H9 (cell line): ENCODE measurements at regions not wholly inside any gene's neighbourhood (a gene's known extent, or its start where the extent isn't known, plus 50 kb on each side); places are given as distances from the start of the nearest gene placed in this dataset.

Experiments used
- DNase-seq: peaks from one replicate; pipeline ENCODE4 v3.0.0-alpha.2; 2017
- H2AFZ ChIP-seq: one replicate; pipeline ENCODE4 v1.6.1; 2013; ENCODE audit warnings: mild to moderate bottlenecking, low read length, control low read depth, moderate library complexity
- H2AK5ac ChIP-seq: 2 replicates; pipeline ENCODE4 v1.6.1; 2013; ENCODE audit warnings: low read length, control low read depth, mixed read lengths; ENCODE audit not compliant: insufficient read length
- H2BK120ac ChIP-seq: one replicate; pipeline ENCODE4 v1.6.1; 2013; ENCODE audit warnings: low read depth, mild to moderate bottlenecking, low read length, control low read depth, inconsistent platforms; ENCODE audit not compliant: poor library complexity, severe bottlenecking
- H2BK12ac ChIP-seq: 2 replicates; pipeline ENCODE4 v1.6.1; 2013; ENCODE audit warnings: low read length, control low read depth, mixed read lengths, low read depth; ENCODE audit not compliant: insufficient read length
- H2BK15ac ChIP-seq: 2 replicates; pipeline ENCODE4 v1.6.1; 2013; ENCODE audit warnings: low read depth, low read length, control low read depth
- H2BK20ac ChIP-seq: one replicate; pipeline ENCODE4 v1.6.1; 2013; ENCODE audit warnings: low read depth, mild to moderate bottlenecking, low read length, control low read depth, inconsistent platforms; ENCODE audit not compliant: poor library complexity, severe bottlenecking
- H2BK5ac ChIP-seq: 2 replicates; pipeline ENCODE4 v1.6.1; 2013; ENCODE audit warnings: low read length, control low read depth, mixed read lengths; ENCODE audit not compliant: insufficient read length
- H3K14ac ChIP-seq: 2 replicates; pipeline ENCODE4 v1.6.1; 2013; ENCODE audit warnings: low read length, control low read depth; ENCODE audit not compliant: insufficient read depth
- H3K18ac ChIP-seq: 2 replicates; pipeline ENCODE4 v1.6.1; 2013; ENCODE audit warnings: low read depth, mild to moderate bottlenecking, mixed read lengths, low read length, control low read depth; ENCODE audit not compliant: insufficient read length
- H3K23ac ChIP-seq: 2 replicates; pipeline ENCODE4 v1.6.1; 2013; ENCODE audit warnings: low read length, control low read depth, mixed read lengths, low read depth; ENCODE audit not compliant: insufficient read length
- H3K23me2 ChIP-seq: 2 replicates; pipeline ENCODE4 v1.6.1; 2013; ENCODE audit warnings: low read depth, mild to moderate bottlenecking, mixed read lengths, low read length, control low read depth; ENCODE audit not compliant: insufficient read length, poor library complexity, severe bottlenecking
- H3K27ac ChIP-seq: 2 replicates; pipeline ENCODE4 v1.5.1; 2013; ENCODE audit warnings: low read length, control low read depth, mixed read lengths, low read depth; ENCODE audit not compliant: insufficient read length
- H3K27me3 ChIP-seq: 2 replicates; pipeline ENCODE4 v1.6.1; 2013; ENCODE audit warnings: low read length, control low read depth, inconsistent platforms; ENCODE audit not compliant: insufficient read depth
- H3K4ac ChIP-seq: 2 replicates; pipeline ENCODE4 v1.6.1; 2013; ENCODE audit warnings: low read depth, mild to moderate bottlenecking, control low read depth, inconsistent platforms, low read length, moderate library complexity
- H3K4me1 ChIP-seq: 2 replicates; pipeline ENCODE4 v1.6.1; 2013; ENCODE audit warnings: low read length, control low read depth, inconsistent platforms; ENCODE audit not compliant: insufficient read depth
- H3K4me2 ChIP-seq: 2 replicates; pipeline ENCODE4 v1.6.1; 2013; ENCODE audit warnings: low read length, control low read depth, mixed read lengths; ENCODE audit not compliant: insufficient read length, insufficient read depth
- H3K56ac ChIP-seq: 2 replicates; pipeline ENCODE4 v1.6.1; 2013; ENCODE audit warnings: low read depth, mild to moderate bottlenecking, mixed read lengths, low read length, control low read depth; ENCODE audit not compliant: insufficient read length
- H3K79me1 ChIP-seq: 2 replicates; pipeline ENCODE4 v1.6.1; 2013; ENCODE audit warnings: low read depth, mild to moderate bottlenecking, moderate library complexity, low read length, control low read depth, inconsistent platforms; ENCODE audit not compliant: insufficient read depth, poor library complexity, severe bottlenecking
- H3K79me2 ChIP-seq: 2 replicates; pipeline ENCODE4 v1.6.1; 2013; ENCODE audit warnings: low read length, control low read depth, inconsistent platforms; ENCODE audit not compliant: insufficient read depth
- H3K9ac ChIP-seq: 2 replicates; pipeline ENCODE4 v1.6.1; 2013; ENCODE audit warnings: low read length, control low read depth, mixed read lengths; ENCODE audit not compliant: insufficient read length; ENCODE audit errors: extremely low read depth
- H3K9me3 ChIP-seq: one replicate; pipeline ENCODE4 v1.6.1; 2013; ENCODE audit warnings: low read depth, low read length, inconsistent platforms; ENCODE audit not compliant: control insufficient read depth
- H3T11ph ChIP-seq: one replicate; pipeline ENCODE4 v1.6.1; 2013; ENCODE audit warnings: mild to moderate bottlenecking, low read length, control low read depth, inconsistent platforms
- H4K20me1 ChIP-seq: one replicate; pipeline ENCODE4 v1.6.1; 2013; ENCODE audit not compliant: control insufficient read depth, insufficient read length, insufficient read depth
- H4K5ac ChIP-seq: 2 replicates; pipeline ENCODE4 v1.6.1; 2013; ENCODE audit warnings: low read depth, mild to moderate bottlenecking, mixed read lengths, low read length, control low read depth; ENCODE audit not compliant: insufficient read length
- H4K8ac ChIP-seq: replicated peaks from 2 replicates; pipeline ENCODE4 v1.6.1; 2013; ENCODE audit warnings: low read length, control low read depth, mixed read lengths, low read depth; ENCODE audit not compliant: insufficient read length
- H4K91ac ChIP-seq: 2 replicates; pipeline ENCODE4 v1.6.1; 2013; ENCODE audit warnings: low read depth, mild to moderate bottlenecking, moderate library complexity, mixed read lengths, low read length, control low read depth; ENCODE audit not compliant: insufficient read length
- H3K27ac Mint-ChIP-seq, 3 experiments: 2 replicates in 2 of 3; 3 replicates in 1 of 3; pipeline ENCODE4 v1.8.0; 2020 to 2021; ENCODE audit warnings: mixed read lengths in 3 of 3, mild to moderate bottlenecking in 1 of 3, moderate library complexity in 1 of 3
- H3K27me3 Mint-ChIP-seq: 2 replicates; pipeline ENCODE4 v1.8.0; 2021; ENCODE audit warnings: low read depth, mild to moderate bottlenecking, moderate library complexity, mixed read lengths
- H3K36me3 Mint-ChIP-seq, 3 experiments: 2 replicates in 2 of 3; 3 replicates in 1 of 3; pipeline ENCODE4 v1.8.0; 2020 to 2021; ENCODE audit warnings: low read depth in 3 of 3, mixed read lengths in 3 of 3; ENCODE audit not compliant: insufficient read depth in 1 of 3
- H3K4me1 Mint-ChIP-seq, 2 experiments: 2 replicates each; pipeline ENCODE4 v1.8.0; 2020; ENCODE audit warnings: mixed read lengths in 2 of 2
- H3K4me3 Mint-ChIP-seq, 2 experiments: 2 replicates in 1 of 2; 3 replicates in 1 of 2; pipeline ENCODE4 v1.8.0; 2020 to 2021; ENCODE audit warnings: mild to moderate bottlenecking in 2 of 2, mixed read lengths in 2 of 2, moderate library complexity in 1 of 2
- H3K9me3 Mint-ChIP-seq, 2 experiments: 2 replicates in 1 of 2; 3 replicates in 1 of 2; pipeline ENCODE4 v1.8.0; 2020; ENCODE audit warnings: mild to moderate bottlenecking in 2 of 2, mixed read lengths in 2 of 2, moderate library complexity in 1 of 2
- CTCF ChIP-seq: fragments of 200-600 bp; sonication (generic); conservative IDR thresholded peaks from 3 replicates; pipeline ENCODE4 v1.8.0; 2021; ENCODE audit warnings: antibody characterized with exemption, mild to moderate bottlenecking
- WGBS: extraction: QIAGEN DNeasy Blood & Tissue Kit; methylation state at CpG from one replicate; pipeline ENCODE4 v1.1.7; 2013; ENCODE audit warnings: missing lambda C conversion rate, low lambda C conversion rate, mixed read lengths; ENCODE audit not compliant: insufficient read length; ENCODE audit errors: extremely low coverage; 5-methylcytosine and 5-hydroxymethylcytosine counted together

GRCh38 chr3:147613725-147614124 lies 204.6 kb downstream of the ZIC1 start:
- TF ChIP-seq CTCF = no peak
- H3K9me3 Mint-ChIP-seq = no peaks in the 10 kb centered on the region

More at GRCh38 chr3:147613725-147614124, 204.6 kb downstream of the ZIC1 start:
- Histone ChIP-seq H3K14ac (no peak overlapping the region), H3K9ac (no peak overlapping the region), H3K23ac (no peak overlapping the region), H3K79me1 (no peaks in the 10 kb centered on the region), H3K27ac (no peak overlapping the region), H3K4me2 (no peak overlapping the region), H3K9me3 (no peaks in the 10 kb centered on the region), H3K18ac (no peak overlapping the region), H3K4me1 (no peaks in the 10 kb centered on the region; the same call in 1 of the 2 replicates), H2AFZ (no peak overlapping the region), H3K27me3 (no peaks in the 10 kb centered on the region), H2BK12ac (no peak overlapping the region), H3K56ac (no peak overlapping the region), H4K5ac (no peak overlapping the region), H4K20me1 (no peaks in the 10 kb centered on the region), H2BK20ac (no peak overlapping the region), H2BK5ac (no peak overlapping the region), H3K79me2 (no peaks in the 10 kb centered on the region), H2BK120ac (no peak overlapping the region), H3T11ph (no peak overlapping the region), H4K8ac (no peak overlapping the region), H2BK15ac (no peak overlapping the region), H3K23me2 (no peaks in the 10 kb centered on the region), H4K91ac (no peak overlapping the region), H3K4ac (no peak overlapping the region), H2AK5ac (no peak overlapping the region)
- Mint-ChIP-seq H3K27ac (no peak overlapping the region), H3K4me3 (no peak overlapping the region), H3K36me3 (no peaks in the 10 kb centered on the region), H3K27me3 (no peaks in the 10 kb centered on the region), H3K4me1 (peaks cover 4 to 10% of the 10 kb centered on the region in 2 experiments)
- DNase-seq = no peak
- no CpG with 5 or more reads among the region's 3 CpGs for WGBS
